KMS-11 (cell line): ENCODE measurements at regions not wholly inside any gene's neighbourhood (a gene's known extent, or its start where the extent isn't known, plus 50 kb on each side); places are given as distances from the start of the nearest gene placed in this dataset.

ENCODE experiments used
- H2AFZ ChIP-seq: fragments of 200-600 bp; sonication (generic); 2 replicates; pipeline ENCODE4 v1.6.1; 2016; ENCODE audit warnings: antibody characterized with exemption, mixed run types, low read depth
- H3K27ac ChIP-seq: fragments of 200-600 bp; sonication (generic); 2 replicates; pipeline ENCODE4 v1.6.1; 2016; ENCODE audit warnings: mild to moderate bottlenecking, mixed run types
- H3K27me3 ChIP-seq: fragments of 200-600 bp; sonication (generic); 2 replicates; pipeline ENCODE4 v1.6.1; 2017; ENCODE audit warnings: mild to moderate bottlenecking, low read depth, mixed run types, moderate library complexity; ENCODE audit not compliant: insufficient read depth
- H3K36me3 ChIP-seq: fragments of 200-600 bp; sonication (generic); 2 replicates; pipeline ENCODE4 v1.6.1; 2017; ENCODE audit warnings: mild to moderate bottlenecking, mixed run types; ENCODE audit not compliant: insufficient read depth
- H3K4me1 ChIP-seq: fragments of 200-600 bp; sonication (generic); 2 replicates; pipeline ENCODE4 v1.6.1; 2016; ENCODE audit warnings: mild to moderate bottlenecking, low read depth, mixed run types; ENCODE audit not compliant: poor library complexity, severe bottlenecking
- H3K4me2 ChIP-seq: fragments of 200-600 bp; sonication (generic); 2 replicates; pipeline ENCODE4 v1.7.0; 2016; ENCODE audit warnings: mild to moderate bottlenecking, mixed run types
- H3K4me3 ChIP-seq: fragments of 200-600 bp; sonication (generic); IDR thresholded peaks from 2 replicates; pipeline ENCODE4 v1.6.1; 2017; ENCODE audit warnings: low read depth, low read length, mixed read lengths; ENCODE audit not compliant: insufficient read depth
- H3K79me2 ChIP-seq: fragments of 200-600 bp; sonication (generic); 2 replicates; pipeline ENCODE4 v1.6.1; 2016; ENCODE audit warnings: low read depth, mixed run types; ENCODE audit not compliant: insufficient read depth
- H3K9ac ChIP-seq: fragments of 200-600 bp; sonication (generic); 2 replicates; pipeline ENCODE4 v1.6.1; 2016; ENCODE audit warnings: mild to moderate bottlenecking, mixed run types
- H4K20me1 ChIP-seq: fragments of 200-600 bp; sonication (generic); 2 replicates; pipeline ENCODE4 v1.6.1; 2016; ENCODE audit warnings: mild to moderate bottlenecking, mixed run types; ENCODE audit not compliant: insufficient read depth
- TF ChIP-seq, protein P1 (sequence below): fragments of 200-600 bp; sonication (generic); conservative IDR thresholded peaks from 2 replicates; pipeline ENCODE4 v1.6.1; 2017; ENCODE audit warnings: low read depth, mild to moderate bottlenecking, antibody characterized with exemption, low read length, moderate library complexity, mixed read lengths

DNA sequence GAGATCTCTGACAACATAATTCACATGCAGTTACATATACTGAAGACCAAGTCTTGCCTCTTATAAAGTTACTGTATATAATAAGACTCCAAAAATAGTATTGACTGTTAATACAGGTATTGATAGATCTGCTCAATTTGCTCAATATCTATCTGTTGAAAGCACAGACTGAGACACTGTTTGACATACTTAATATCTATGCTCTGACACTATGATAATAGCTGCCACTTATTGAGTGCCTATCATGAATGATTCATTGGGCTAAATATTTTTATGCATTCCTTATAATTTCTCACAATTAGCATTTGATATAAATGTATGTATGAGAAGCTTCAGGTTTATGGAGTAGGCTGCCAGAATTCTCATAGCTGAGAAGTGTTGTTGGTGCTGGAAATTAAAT is 1600.9 kb upstream of the IGFBP7 start:
- no peaks in the 10 kb centered on the region for H3K4me1 ChIP-seq
- no peaks in the 10 kb centered on the region for H3K36me3 ChIP-seq
- no peak overlapping the region for H3K9ac ChIP-seq
- H3K4me2 ChIP-seq: no peak overlapping the region
- no peak overlapping the region for H3K27ac ChIP-seq
- H3K79me2 ChIP-seq: no peaks in the 10 kb centered on the region
- H4K20me1 ChIP-seq: no peaks in the 10 kb centered on the region
- no peaks in the 10 kb centered on the region for H3K27me3 ChIP-seq
- TF ChIP-seq, protein P1, sequence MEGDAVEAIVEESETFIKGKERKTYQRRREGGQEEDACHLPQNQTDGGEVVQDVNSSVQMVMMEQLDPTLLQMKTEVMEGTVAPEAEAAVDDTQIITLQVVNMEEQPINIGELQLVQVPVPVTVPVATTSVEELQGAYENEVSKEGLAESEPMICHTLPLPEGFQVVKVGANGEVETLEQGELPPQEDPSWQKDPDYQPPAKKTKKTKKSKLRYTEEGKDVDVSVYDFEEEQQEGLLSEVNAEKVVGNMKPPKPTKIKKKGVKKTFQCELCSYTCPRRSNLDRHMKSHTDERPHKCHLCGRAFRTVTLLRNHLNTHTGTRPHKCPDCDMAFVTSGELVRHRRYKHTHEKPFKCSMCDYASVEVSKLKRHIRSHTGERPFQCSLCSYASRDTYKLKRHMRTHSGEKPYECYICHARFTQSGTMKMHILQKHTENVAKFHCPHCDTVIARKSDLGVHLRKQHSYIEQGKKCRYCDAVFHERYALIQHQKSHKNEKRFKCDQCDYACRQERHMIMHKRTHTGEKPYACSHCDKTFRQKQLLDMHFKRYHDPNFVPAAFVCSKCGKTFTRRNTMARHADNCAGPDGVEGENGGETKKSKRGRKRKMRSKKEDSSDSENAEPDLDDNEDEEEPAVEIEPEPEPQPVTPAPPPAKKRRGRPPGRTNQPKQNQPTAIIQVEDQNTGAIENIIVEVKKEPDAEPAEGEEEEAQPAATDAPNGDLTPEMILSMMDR: no peak
- H3K4me3 ChIP-seq: no peak overlapping the region
- no peak overlapping the region for H2AFZ ChIP-seq

DNA sequence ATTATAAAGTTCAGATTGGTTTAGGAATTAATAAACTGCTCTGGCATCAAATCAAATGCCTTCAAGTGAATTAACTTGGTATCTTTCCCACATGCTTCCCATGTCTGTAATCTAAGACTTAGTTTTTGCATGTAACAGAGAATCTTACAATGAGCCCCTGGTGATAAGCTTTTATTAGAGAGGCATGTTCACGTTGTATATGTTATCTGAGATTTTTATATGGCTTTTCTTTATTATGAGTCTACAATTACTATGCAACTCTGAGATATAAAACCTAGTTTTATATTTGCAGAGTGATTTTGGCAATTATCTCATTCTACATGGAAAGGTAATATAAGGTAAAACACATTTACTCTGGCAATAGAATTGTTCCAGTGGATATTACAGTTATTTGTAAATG is 1578.4 kb upstream of the IGFBP7 start:
- Histone ChIP-seq H3K9ac (no peak overlapping the region), H3K4me3 (no peak overlapping the region), H3K27ac (no peak overlapping the region), H4K20me1 (no peaks in the 10 kb centered on the region), H3K4me1 (no peaks in the 10 kb centered on the region), H3K4me2 (no peak overlapping the region), H2AFZ (no peak overlapping the region), H3K27me3 (no peaks in the 10 kb centered on the region), H3K36me3 (no peaks in the 10 kb centered on the region), H3K79me2 (no peaks in the 10 kb centered on the region)
- TF ChIP-seq, protein P1: no peak

DNA sequence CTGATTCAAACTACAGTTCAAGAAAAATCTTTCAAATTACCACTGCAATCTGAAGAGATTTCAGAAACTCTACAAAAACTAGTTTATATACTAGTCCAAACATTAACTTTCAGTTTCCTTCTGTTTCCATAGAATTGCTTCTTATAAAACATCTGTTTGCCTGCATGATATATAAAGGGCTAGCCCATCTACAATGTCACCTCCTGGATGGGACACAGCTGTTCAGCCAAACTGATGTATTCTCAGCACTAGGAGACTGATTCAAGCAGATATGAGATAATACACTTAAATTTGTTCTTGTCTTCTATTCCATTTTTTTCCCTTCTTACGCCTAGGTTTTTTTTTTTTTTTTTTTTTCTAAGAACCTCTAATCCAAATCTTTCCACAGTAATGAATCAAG is 1569.7 kb upstream of the IGFBP7 start:
- Histone ChIP-seq H3K27ac (no peak overlapping the region), H3K4me3 (no peak overlapping the region), H3K27me3 (no peaks in the 10 kb centered on the region), H3K4me2 (no peak overlapping the region), H4K20me1 (no peaks in the 10 kb centered on the region), H3K9ac (no peak overlapping the region), H3K36me3 (no peaks in the 10 kb centered on the region), H2AFZ (no peak overlapping the region), H3K79me2 (no peaks in the 10 kb centered on the region), H3K4me1 (no peaks in the 10 kb centered on the region)
- TF ChIP-seq, protein P1: no peak

DNA sequence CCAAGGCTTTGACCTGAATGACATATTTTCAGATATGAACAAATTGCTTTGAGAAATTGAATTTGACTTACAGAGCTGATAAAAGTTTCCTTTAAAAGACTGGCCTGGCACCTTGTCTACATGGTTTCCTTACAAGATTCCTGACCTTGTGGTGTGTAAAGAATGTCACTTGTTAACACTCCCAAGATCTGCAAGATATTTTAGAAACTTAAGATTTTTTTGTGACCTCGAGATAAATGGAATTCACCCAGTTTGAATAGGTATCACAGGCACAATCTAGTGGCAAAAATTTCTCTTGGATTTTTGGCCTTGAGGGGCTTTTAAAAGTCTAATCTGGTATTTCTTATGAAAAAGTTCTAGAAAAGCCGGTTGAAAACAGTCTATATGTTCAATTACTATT is 1568.9 kb upstream of the IGFBP7 start:
- Histone ChIP-seq H3K9ac (no peak overlapping the region), H3K4me2 (no peak overlapping the region), H3K27ac (no peak overlapping the region), H3K79me2 (no peaks in the 10 kb centered on the region), H3K4me3 (no peak overlapping the region), H4K20me1 (no peaks in the 10 kb centered on the region), H3K4me1 (no peaks in the 10 kb centered on the region), H2AFZ (no peak overlapping the region), H3K27me3 (no peaks in the 10 kb centered on the region), H3K36me3 (no peaks in the 10 kb centered on the region)
- TF ChIP-seq, protein P1: no peak

DNA sequence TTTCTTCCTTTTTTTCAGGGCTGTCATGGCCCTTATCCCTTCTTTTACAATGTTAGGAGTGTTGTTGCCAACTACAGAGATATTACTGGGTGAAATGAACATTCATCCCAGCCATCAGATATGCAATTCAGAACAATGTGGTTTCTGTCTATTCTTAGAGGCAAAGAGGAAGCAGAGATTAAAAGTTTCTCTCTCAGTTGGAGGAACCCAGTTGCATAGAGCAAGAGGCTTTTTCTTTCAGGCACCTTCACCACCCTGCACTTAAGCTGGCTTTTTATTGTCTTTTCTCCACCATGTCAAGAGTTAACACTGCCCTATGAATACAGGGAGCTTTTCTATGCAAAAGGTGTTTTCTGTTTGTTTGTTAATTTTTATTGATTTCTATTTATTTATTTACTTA is 1559.6 kb upstream of the IGFBP7 start:
- Histone ChIP-seq H4K20me1 (no peaks in the 10 kb centered on the region), H3K27me3 (no peaks in the 10 kb centered on the region), H3K4me1 (no peaks in the 10 kb centered on the region), H3K9ac (no peak overlapping the region), H3K79me2 (no peaks in the 10 kb centered on the region), H2AFZ (no peak overlapping the region), H3K4me2 (no peak overlapping the region), H3K27ac (no peak overlapping the region), H3K36me3 (no peaks in the 10 kb centered on the region), H3K4me3 (no peak overlapping the region)
- TF ChIP-seq, protein P1: no peak
